SK-N-DZ (cell line): ENCODE measurements at regions not wholly inside any gene's neighbourhood (a gene's known extent, or its start where the extent isn't known, plus 50 kb on each side); places are given as distances from the start of the nearest gene placed in this dataset.
A peak's percentile ranks its signal among the peaks of the same experiment; 100 is the strongest.
"Not testable (repeated sequence)": the region's sequence is repeated elsewhere in the genome, so short reads cannot be mapped to it uniquely, and the experiment has no call there.

Experiments
- DNase-seq: peaks from one replicate; pipeline ENCODE4 v3.0.0-alpha.2; 2015; ENCODE audit warnings: low spot score

- no peak for DNase-seq
Measured at GRCh38 chr3:31096661-31097395, 202.4 kb upstream of the GADL1 start.

GRCh38 chr3:31100519-31100918, 206.1 kb upstream of the GADL1 start:
- no peak for DNase-seq

- not testable (repeated sequence) for DNase-seq
Measured at GRCh38 chr3:31101285-31101684, 206.8 kb upstream of the GADL1 start.

GRCh38 chr3:31102196-31102879, 207.9 kb upstream of the GADL1 start:
- DNase-seq = no peak

- no peak for DNase-seq
Measured at GRCh38 chr3:31103181-31103580, 208.7 kb upstream of the GADL1 start.

- DNase-seq = no peak
Measured at GRCh38 chr3:31103623-31104180, 209.2 kb upstream of the GADL1 start.

- DNase-seq = no peak
Measured at GRCh38 chr3:31105011-31105410, 210.6 kb upstream of the GADL1 start.

GRCh38 chr3:31105438-31106077, 211.1 kb upstream of the GADL1 start:
- DNase-seq = no peak

GRCh38 chr3:31106204-31106603, 211.7 kb upstream of the GADL1 start:
- no peak for DNase-seq

- DNase-seq = no peak
Measured at GRCh38 chr3:31106912-31107311, 212.5 kb upstream of the GADL1 start.

- no peak for DNase-seq
Measured at GRCh38 chr3:31114929-31115283, 220.4 kb upstream of the GADL1 start.

GRCh38 chr3:31115531-31115930, 221.1 kb upstream of the GADL1 start:
- not testable (repeated sequence) for DNase-seq

- DNase-seq = no peak
Measured at GRCh38 chr3:31116651-31117050, 222.2 kb upstream of the GADL1 start.

- no peak for DNase-seq
Measured at GRCh38 chr3:31117854-31118253, 223.4 kb upstream of the GADL1 start.

- no peak for DNase-seq
Measured at GRCh38 chr3:31124373-31124772, 229.9 kb upstream of the GADL1 start.

- DNase-seq = peak; percentile 86
Measured at GRCh38 chr3:31125413-31126020, 231.1 kb upstream of the GADL1 start.

- DNase-seq = no peak
Measured at GRCh38 chr3:31129241-31129640, 234.8 kb upstream of the GADL1 start.

GRCh38 chr3:31132132-31132769, 237.8 kb upstream of the GADL1 start:
- DNase-seq = peak; percentile 45

GRCh38 chr3:31133541-31133940, 239.1 kb upstream of the GADL1 start:
- DNase-seq = no peak

- DNase-seq = no peak
Measured at GRCh38 chr3:31135546-31135945, 241.1 kb upstream of the GADL1 start.

- no peak for DNase-seq
Measured at GRCh38 chr3:31137718-31138465, 243.4 kb upstream of the GADL1 start.
